HCT116 (cell line): ENCODE measurements at regions not wholly inside any gene's neighbourhood (a gene's known extent, or its start where the extent isn't known, plus 50 kb on each side); places are given as distances from the start of the nearest gene placed in this dataset.

Experiments used
- ATAC-seq: fragments of 200-7000 bp; cut with Tn5 transposase; 2 replicates; pipeline ENCODE4 v1.9.1; 2020; ENCODE audit warnings: mild to moderate bottlenecking, moderate library complexity
- BruUV-seq: library from RNA; stranded (reverse); fragments of 400-500 nt; replicated peaks from 2 replicates; lab custom pipeline; 2021; lab: Mats Ljungman, UMichigan
- CTCF ChIA-PET: fragments of 300-600 bp; sonication (Branson Sonifier 250); formaldehyde crosslinking; loops from one replicate; lab custom pipeline; 2021; ENCODE audit warnings: antibody characterized with exemption; lab: Charles Lee
- POLR2A ChIA-PET: fragments of 300-600, 350-600 bp; sonication (Branson Sonifier 250); formaldehyde crosslinking; loops from one replicate; lab custom pipeline; 2021; ENCODE audit warnings: antibody characterized with exemption; lab: Charles Lee
- RAD21 ChIA-PET, 2 experiments: fragments of 300-600 bp; sonication (Branson Sonifier 250); formaldehyde crosslinking; loops; one replicate each; lab custom pipeline; 2023; ENCODE audit warnings: low total read pairs in 2 of 2; ENCODE audit not compliant: uncharacterized antibody in 2 of 2, unreplicated experiment in 2 of 2, low non-redundant PET in 1 of 2; lab: Charles Lee
- DNase-seq: peaks from one replicate; pipeline ENCODE4 v3.0.0-alpha.2; 2010; ENCODE audit warnings: low read depth, low spot score
- H2AFZ ChIP-seq: fragments of 200-600 bp; shearing (Covaris generic), sonication (generic); 2 replicates; pipeline ENCODE4 v1.6.1; 2017; ENCODE audit warnings: low read depth, mixed run types, mixed read lengths, antibody characterized with exemption, low read length; ENCODE audit not compliant: poor library complexity, severe bottlenecking
- H3K27ac ChIP-seq: 2 replicates; pipeline ENCODE4 v1.5.1; 2012; ENCODE audit warnings: low read depth, low read length
- H3K27me3 ChIP-seq: fragments of 200-600 bp; sonication (generic); 2 replicates; pipeline ENCODE4 v1.6.1; 2016; ENCODE audit warnings: mixed run types, low read length, mixed read lengths; ENCODE audit not compliant: insufficient read depth
- H3K36me3 ChIP-seq, 2 experiments: fragments of 200-500 bp in 1 of 2; fragments of 200-600 bp in 1 of 2; sonication (Bioruptor generic) in 1 of 2; sonication (generic) in 1 of 2; 2 replicates each; pipeline versions ENCODE4 v1.5.1 to v1.6.1; 2014 to 2016; ENCODE audit warnings: low read length in 2 of 2, inconsistent platforms in 1 of 2, mixed read lengths in 1 of 2, mixed run types in 1 of 2; ENCODE audit not compliant: insufficient read depth in 2 of 2, control insufficient read depth in 1 of 2
- H3K4me1 ChIP-seq, 2 experiments: fragments of 200-600 bp in 1 of 2; sonication (generic) in 1 of 2; 2 replicates each; pipeline versions ENCODE4 v1.5.1 to v1.6.1; 2012 to 2017; ENCODE audit warnings: low read length in 2 of 2, inconsistent platforms in 1 of 2, mild to moderate bottlenecking in 1 of 2, mixed read lengths in 1 of 2, mixed run types in 1 of 2, moderate library complexity in 1 of 2; ENCODE audit not compliant: insufficient read depth in 2 of 2, control insufficient read depth in 1 of 2
- H3K4me2 ChIP-seq: fragments of 200-600 bp; sonication (generic); 2 replicates; pipeline ENCODE4 v1.6.1; 2017; ENCODE audit warnings: mixed run types, low read length, mixed read lengths
- H3K4me3 ChIP-seq, 2 experiments: fragments of 200-600 bp in 1 of 2; sonication (generic) in 1 of 2; replicated peaks in 1 of 2; 2 replicates each; pipeline ENCODE4 v1.5.1; 2011 to 2016; ENCODE audit warnings: low read length in 2 of 2, control low read depth in 1 of 2, low read depth in 1 of 2, mild to moderate bottlenecking in 1 of 2, mixed read lengths in 1 of 2, mixed run types in 1 of 2
- H3K79me2 ChIP-seq: fragments of 200-600 bp; sonication (generic); 2 replicates; pipeline ENCODE4 v1.6.1; 2017; ENCODE audit warnings: mild to moderate bottlenecking, mixed run types, low read length, moderate library complexity, mixed read lengths; ENCODE audit not compliant: insufficient read depth
- H3K9ac ChIP-seq: fragments of 200-600 bp; sonication (generic); 2 replicates; pipeline ENCODE4 v1.6.1; 2016; ENCODE audit warnings: low read length, mixed read lengths
- H3K9me2 ChIP-seq: fragments of 200-600 bp; sonication (generic), shearing (Covaris generic); 2 replicates; pipeline ENCODE4 v1.6.1; 2017; ENCODE audit warnings: mixed run types, mild to moderate bottlenecking, moderate library complexity; ENCODE audit not compliant: insufficient read depth
- H3K9me3 ChIP-seq, 2 experiments: fragments of 200-500 bp in 1 of 2; fragments of 200-600 bp in 1 of 2; sonication (Bioruptor generic) in 1 of 2; sonication (generic) in 1 of 2; 2 replicates each; pipeline ENCODE4 v1.6.1; 2014 to 2017; ENCODE audit warnings: low read length in 2 of 2, mixed read lengths in 2 of 2, inconsistent platforms in 1 of 2, low read depth in 1 of 2, mild to moderate bottlenecking in 1 of 2, mixed run types in 1 of 2, moderate library complexity in 1 of 2; ENCODE audit not compliant: control insufficient read depth in 1 of 2, insufficient read depth in 1 of 2
- H4K20me1 ChIP-seq: fragments of 200-600 bp; sonication (generic), shearing (Covaris generic); 2 replicates; pipeline ENCODE4 v1.6.1; 2017; ENCODE audit warnings: mixed run types, mild to moderate bottlenecking, moderate library complexity; ENCODE audit not compliant: insufficient read depth
- ATF3 ChIP-seq: IDR thresholded peaks from 2 replicates; pipeline ENCODE4 v1.6.1; 2012
- CBX3 ChIP-seq: IDR thresholded peaks from 2 replicates; pipeline ENCODE4 v1.6.1; 2012; ENCODE audit warnings: low read depth
- CTCF ChIP-seq, 3 experiments: fragments of 200-600 bp in 1 of 3; sonication (generic) in 1 of 3; IDR thresholded peaks in 2 of 3; conservative IDR thresholded peaks in 1 of 3; 2 replicates each; pipeline ENCODE4 v1.5.1; 2012 to 2017; ENCODE audit warnings: low read depth in 2 of 3, low read length in 2 of 3, antibody characterized with exemption in 1 of 3, borderline replicate concordance in 1 of 3, control low read depth in 1 of 3, mild to moderate bottlenecking in 1 of 3, mixed read lengths in 1 of 3, mixed run types in 1 of 3, moderate library complexity in 1 of 3; ENCODE audit not compliant: insufficient read depth in 1 of 3
- EGR1 ChIP-seq: IDR thresholded peaks from 2 replicates; pipeline ENCODE4 v1.6.1; 2012; ENCODE audit warnings: low read depth
- EZH2 ChIP-seq: fragments of 200-600 bp; sonication (generic); IDR thresholded peaks from 2 replicates; pipeline ENCODE4 v1.6.1; 2017; ENCODE audit warnings: antibody characterized with exemption, mixed run types
- EZH2phosphoT487 ChIP-seq: fragments of 200-600 bp; IDR thresholded peaks from 2 replicates; pipeline ENCODE4 v1.6.1; 2018; ENCODE audit warnings: antibody characterized with exemption, borderline replicate concordance
- POLR2A ChIP-seq: IDR thresholded peaks from 2 replicates; pipeline ENCODE4 v1.7.0; 2011; ENCODE audit warnings: borderline replicate concordance; ENCODE audit not compliant: insufficient read depth, insufficient read length; ENCODE audit errors: extremely low read depth
- RAD21 ChIP-seq: IDR thresholded peaks from 2 replicates; pipeline ENCODE4 v1.6.1; 2012; ENCODE audit warnings: low read depth, mild to moderate bottlenecking
- REST ChIP-seq: IDR thresholded peaks from 2 replicates; pipeline ENCODE4 v1.6.1; 2012; ENCODE audit warnings: low read depth
- SP1 ChIP-seq: IDR thresholded peaks from 2 replicates; pipeline ENCODE4 v1.6.1; 2012; ENCODE audit warnings: low read depth
- ZBTB33 ChIP-seq: IDR thresholded peaks from 2 replicates; pipeline ENCODE4 v1.6.1; 2011; ENCODE audit warnings: mild to moderate bottlenecking, low read length, moderate library complexity; ENCODE audit not compliant: insufficient replicate concordance; ENCODE audit errors: extremely low read depth
- ZFX ChIP-seq: fragments of 450-650 bp; IDR thresholded peaks from 2 replicates; pipeline ENCODE4 v1.6.1; 2017
- intact Hi-C: fragments of 100-400 bp; cut with micrococcal nuclease; formaldehyde crosslinking; loops from 2 replicates; pipeline ENCODE4 v1.10.0; 2022

- H3K36me3 ChIP-seq, result no peaks in the 10 kb centered on the region
- peaks cover 4% of the 10 kb centered on the region; the same call in 1 of the 2 replicates for H3K27me3 ChIP-seq
- no peak for TF ChIP-seq CTCF (IDR thresholded peaks at IDR 0.05 in 2 of 3, conservative IDR thresholded peaks at IDR 0.05 in 1 of 3; ENCODE audit: borderline replicate concordance in 1 of 3, insufficient read depth in 1 of 3, low read depth in 2 of 3, low read length in 2 of 3)
- TF ChIP-seq ATF3, result no peak
- no peak for TF ChIP-seq EZH2
- TF ChIP-seq SP1, result no peak
- TF ChIP-seq EGR1, result no peak
- no peak for TF ChIP-seq EZH2phosphoT487
- no peak for TF ChIP-seq CBX3
- no peak for TF ChIP-seq REST
- no peak for TF ChIP-seq POLR2A
- TF ChIP-seq ZBTB33, result no peak
- no peak for TF ChIP-seq RAD21
- TF ChIP-seq ZFX, result no peak
- H3K4me2 ChIP-seq, result no peak overlapping the region
- no peaks in the 10 kb centered on the region for H3K9me3 ChIP-seq
- H2AFZ ChIP-seq, result no peak overlapping the region
- intact Hi-C loops, result no loop called here
- no peaks in the 10 kb centered on the region for H3K9me2 ChIP-seq
- H3K4me1 ChIP-seq, result no peaks in the 10 kb centered on the region
- no peaks in the 10 kb centered on the region for H4K20me1 ChIP-seq
- no peak overlapping the region for H3K27ac ChIP-seq
- ChIA-PET RAD21 (no interaction called here), POLR2A (no interaction called here), CTCF (interaction anchor here (1.6 kb wide), 1 partner anchor 28 kb away, joined by 4 read pairs; no protein-coding TSS in a partner anchor)
- ATAC-seq (no peak), DNase-seq (no peak)
- H3K9ac ChIP-seq, result no peak overlapping the region
- H3K4me3 ChIP-seq, result no peak overlapping the region
- no TSS peak for BruUV-seq
- H3K79me2 ChIP-seq, result no peaks in the 10 kb centered on the region
Observed at GRCh38 chr11:32023370-32024305, 67.2 kb upstream of the RCN1 start.
